ENCODE measurements at regions not wholly inside any gene's neighbourhood (a gene's known extent, or its start where the extent isn't known, plus 50 kb on each side); places are given as distances from the start of the nearest gene placed in this dataset.

- Histone ChIP-seq H3K27ac (no peak overlapping the region), H3K4me3 (no peak overlapping the region), H3K9me3 (no peaks in the 10 kb centered on the region), H3K27me3 (no peaks in the 10 kb centered on the region), H3K36me3 (no peaks in the 10 kb centered on the region), H3K4me1 (no peaks in the 10 kb centered on the region)
- DNase-seq: no peak
- no peak for TF ChIP-seq CTCF (IDR thresholded peaks at IDR 0.05)
- TF ChIP-seq POLR2A (IDR thresholded peaks at IDR 0.05): no peak
- intact Hi-C loops (cut with DNase I; ENCODE audit: low total_unique reads): no loop called here
These were observed 167.6 kb downstream of the TMEM38B start for GRCh38 chr9:105861972-105862371.

GRCh38 chr9:105864248-105864898 is 170.0 kb downstream of the TMEM38B start:
- no peak for DNase-seq
- Histone ChIP-seq H3K4me1 (no peaks in the 10 kb centered on the region), H3K27me3 (no peaks in the 10 kb centered on the region), H3K27ac (no peak overlapping the region), H3K4me3 (no peak overlapping the region), H3K36me3 (no peaks in the 10 kb centered on the region), H3K9me3 (no peaks in the 10 kb centered on the region)
- intact Hi-C loops (cut with DNase I; ENCODE audit: low total_unique reads): no loop called here
- no peak for TF ChIP-seq POLR2A (IDR thresholded peaks at IDR 0.05)
- no peak for TF ChIP-seq CTCF (IDR thresholded peaks at IDR 0.05)

GRCh38 chr9:105865285-105865684 is 170.9 kb downstream of the TMEM38B start:
- Histone ChIP-seq H3K36me3 (no peaks in the 10 kb centered on the region), H3K4me1 (no peaks in the 10 kb centered on the region), H3K9me3 (no peaks in the 10 kb centered on the region), H3K27ac (no peak overlapping the region), H3K4me3 (no peak overlapping the region), H3K27me3 (no peaks in the 10 kb centered on the region)
- DNase-seq: no peak
- intact Hi-C loops (cut with DNase I; ENCODE audit: low total_unique reads): no loop called here
- TF ChIP-seq CTCF (IDR thresholded peaks at IDR 0.05) (no peak), POLR2A (IDR thresholded peaks at IDR 0.05) (no peak)

GRCh38 chr9:105871540-105871939 is 177.2 kb downstream of the TMEM38B start:
- H3K27me3 ChIP-seq: no peaks in the 10 kb centered on the region
- no peak for TF ChIP-seq POLR2A (IDR thresholded peaks at IDR 0.05)
- no peak for TF ChIP-seq CTCF (IDR thresholded peaks at IDR 0.05)
- no peak overlapping the region for H3K4me3 ChIP-seq
- no peaks in the 10 kb centered on the region for H3K9me3 ChIP-seq
- intact Hi-C loops (cut with DNase I; ENCODE audit: low total_unique reads): no loop called here
- no peak for DNase-seq
- no peak overlapping the region for H3K27ac ChIP-seq
- H3K4me1 ChIP-seq: no peaks in the 10 kb centered on the region
- no peaks in the 10 kb centered on the region for H3K36me3 ChIP-seq

GRCh38 chr9:105873801-105874200 is 179.5 kb downstream of the TMEM38B start:
- Histone ChIP-seq H3K27me3 (no peaks in the 10 kb centered on the region), H3K36me3 (no peaks in the 10 kb centered on the region), H3K4me1 (no peaks in the 10 kb centered on the region), H3K9me3 (no peaks in the 10 kb centered on the region), H3K4me3 (no peak overlapping the region), H3K27ac (no peak overlapping the region)
- intact Hi-C loops (cut with DNase I; ENCODE audit: low total_unique reads): no loop called here
- DNase-seq: no peak
- TF ChIP-seq POLR2A (IDR thresholded peaks at IDR 0.05): no peak
- TF ChIP-seq CTCF (IDR thresholded peaks at IDR 0.05): no peak

Data from uterus (tissue), 3 donors.